Hematopoietic multipotent progenitor cell treated with erythropoietin and hydrocortisone succinate and interleukin-3 and kit ligand, for 4 days (in vitro differentiated cells): ENCODE measurements at regions not wholly inside any gene's neighbourhood (a gene's known extent, or its start where the extent isn't known, plus 50 kb on each side); places are given as distances from the start of the nearest gene placed in this dataset.

Source experiments
- DNase-seq: peaks from one replicate; pipeline ENCODE4 v3.0.0-alpha.2; 2015

- no peak for DNase-seq
Observed at GRCh38 chr19:5392486-5392885, 51.9 kb upstream of the PTPRS start.

DNA sequence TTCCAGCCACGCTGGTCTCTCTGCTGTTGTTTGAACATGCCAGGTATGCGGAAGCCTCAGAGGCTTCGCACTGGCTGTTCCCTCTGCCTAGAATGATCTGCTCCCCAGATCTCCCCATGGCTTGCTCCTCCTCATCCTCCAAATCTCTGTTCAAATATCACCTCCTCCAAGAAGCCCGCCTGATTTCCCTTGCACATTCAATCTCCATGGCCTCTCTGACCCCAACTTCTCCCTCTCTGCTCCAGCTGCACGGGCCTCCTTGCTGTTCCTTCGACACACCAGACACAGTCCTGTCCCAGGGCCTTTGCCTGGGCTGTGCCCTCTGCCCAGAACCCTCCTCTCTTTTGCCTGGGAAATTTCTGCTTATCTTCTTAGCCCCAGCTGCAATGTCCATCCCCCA is 52.5 kb upstream of the PTPRS start:
- no peak for DNase-seq

GRCh38 chr19:5394551-5395505 is 54.2 kb upstream of the PTPRS start:
- no peak for DNase-seq

DNA sequence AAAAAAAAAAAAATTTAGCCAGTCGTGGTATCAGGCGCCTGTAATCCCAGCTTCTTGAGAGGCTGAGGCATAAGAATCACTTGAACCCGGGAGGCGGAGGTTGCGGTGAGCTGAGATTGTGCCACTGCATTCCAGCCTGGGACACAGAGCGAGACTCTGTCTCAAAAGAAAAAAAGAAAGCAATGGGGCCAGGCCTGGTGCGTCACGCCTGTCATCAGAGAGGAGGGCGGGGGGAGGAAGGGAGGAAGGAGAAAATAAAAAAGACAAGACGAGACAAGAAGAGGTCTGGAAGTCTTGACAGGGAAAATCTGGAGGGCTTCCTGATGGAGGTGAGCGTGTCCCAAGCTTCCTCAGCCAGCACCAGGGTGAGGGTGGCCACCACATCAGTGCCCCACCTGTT is 54.9 kb upstream of the PTPRS start:
- no peak for DNase-seq

GRCh38 chr19:5396096-5396939 is 55.7 kb upstream of the PTPRS start:
- no peak for DNase-seq

DNA sequence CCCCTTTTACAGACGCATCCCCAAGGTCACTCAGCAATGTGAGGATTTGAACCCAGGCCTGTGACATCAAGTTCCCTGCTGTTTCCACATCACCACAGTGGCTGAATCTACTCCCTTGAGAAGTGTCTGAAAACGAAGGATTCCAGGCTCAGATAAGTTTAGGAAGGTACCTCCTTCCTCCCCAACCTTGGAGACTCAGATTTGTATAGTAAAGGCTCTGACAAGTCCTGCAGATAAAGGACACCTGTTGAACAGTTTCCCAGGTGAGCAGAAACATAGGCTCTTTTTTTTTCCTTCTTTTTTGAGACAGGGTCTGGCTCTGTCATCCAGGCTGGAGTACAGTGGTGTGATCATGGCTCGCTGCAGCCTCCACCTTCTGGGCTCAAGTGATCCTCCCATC is 56.4 kb upstream of the PTPRS start:
- DNase-seq, result no peak

DNA sequence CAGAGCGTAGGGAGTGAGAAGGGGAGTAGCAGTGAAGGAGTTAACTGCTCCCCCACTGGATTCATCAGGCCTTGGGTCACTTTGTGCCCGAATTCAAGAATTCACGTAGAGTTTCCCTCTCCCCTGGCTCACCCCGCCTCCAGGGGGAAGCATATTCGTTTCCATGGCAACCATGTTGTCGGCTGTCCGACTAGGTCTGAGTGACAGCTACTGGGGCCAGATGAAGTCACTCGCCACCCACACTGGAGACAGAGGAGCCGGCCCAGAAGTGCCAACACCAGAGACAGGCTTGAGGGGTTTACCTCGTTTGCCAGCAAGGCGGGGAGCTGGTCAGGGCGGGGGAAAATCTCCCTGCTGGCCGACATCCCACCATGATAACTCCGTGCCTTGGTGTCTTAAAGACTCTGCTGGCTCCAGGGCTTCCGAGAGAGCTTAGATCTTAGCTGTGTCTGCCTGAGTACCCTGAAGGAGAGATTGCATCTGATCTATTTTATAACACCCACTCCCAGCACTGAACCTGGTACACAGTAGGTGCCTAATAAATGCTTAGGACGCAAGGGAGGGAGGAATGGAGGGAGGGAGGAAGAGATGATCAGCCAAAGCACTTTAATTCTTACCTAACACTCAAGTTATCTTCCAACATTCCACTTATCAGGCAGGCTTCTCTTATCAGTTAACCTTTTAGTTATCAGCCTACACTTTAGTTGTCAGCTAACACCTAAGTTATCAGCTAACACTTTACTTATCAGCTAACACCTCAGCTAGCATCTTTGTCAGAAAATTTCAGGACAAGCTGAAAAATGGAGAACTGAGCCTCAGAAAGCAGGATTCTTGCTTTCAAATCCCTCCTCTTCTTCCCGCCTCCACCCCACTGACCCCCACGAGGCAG is 57.2 kb upstream of the ZNRF4 start:
- DNase-seq, result peak; percentile 55

GRCh38 chr19:5398693-5399057 is 56.5 kb upstream of the ZNRF4 start:
- DNase-seq, result no peak

- DNase-seq, result peak; percentile 92
Observed at GRCh38 chr19:5403968-5404640, 51.1 kb upstream of the ZNRF4 start.
